ENCODE measurements at regions not wholly inside any gene's neighbourhood (a gene's known extent, or its start where the extent isn't known, plus 50 kb on each side); places are given as distances from the start of the nearest gene placed in this dataset.
"Not testable (repeated sequence)": the region's sequence is repeated elsewhere in the genome, so short reads cannot be mapped to it uniquely, and the experiment has no call there.

- no peaks in the 10 kb centered on the region for H3K4me1 ChIP-seq (replicated peaks)
- intact Hi-C loops (cut with DNase I) = no loop called here
- no peak for TF ChIP-seq POLR2A (IDR thresholded peaks at IDR 0.05)
- TF ChIP-seq POLR2AphosphoS5 (IDR thresholded peaks at IDR 0.05) = no peak
- no peak for TF ChIP-seq CTCF (IDR thresholded peaks at IDR 0.05)
- H3K9me3 ChIP-seq = no peaks in the 10 kb centered on the region
- no peak overlapping the region for H3K4me3 ChIP-seq
- no peak overlapping the region for H3K27ac ChIP-seq
- 89% methylated on average over 3 of the region's 3 CpGs for WGBS
- no peaks in the 10 kb centered on the region for H3K36me3 ChIP-seq
- no peaks in the 10 kb centered on the region for H3K27me3 ChIP-seq (replicated peaks; ENCODE audit: insufficient read depth)
- DNase-seq (ENCODE audit: low spot score) = no peak
Observed at GRCh38 chr7:110454713-110455112, 636.2 kb upstream of the LRRN3 start.

GRCh38 chr7:110461621-110462020, 629.3 kb upstream of the LRRN3 start:
- no peak overlapping the region for H3K4me3 ChIP-seq
- H3K27me3 ChIP-seq (replicated peaks; ENCODE audit: insufficient read depth) = no peaks in the 10 kb centered on the region
- no peaks in the 10 kb centered on the region for H3K4me1 ChIP-seq (replicated peaks)
- no peak for DNase-seq (ENCODE audit: low spot score)
- H3K9me3 ChIP-seq = no peaks in the 10 kb centered on the region
- WGBS = 81% methylated on average over 2 of the region's 2 CpGs
- intact Hi-C loops (cut with DNase I) = no loop called here
- H3K27ac ChIP-seq = no peak overlapping the region
- H3K36me3 ChIP-seq = no peaks in the 10 kb centered on the region
- no peak for TF ChIP-seq CTCF (IDR thresholded peaks at IDR 0.05)
- no peak for TF ChIP-seq POLR2A (IDR thresholded peaks at IDR 0.05)
- TF ChIP-seq POLR2AphosphoS5 (IDR thresholded peaks at IDR 0.05) = no peak

- no peak overlapping the region for H3K27ac ChIP-seq
- no peaks in the 10 kb centered on the region for H3K9me3 ChIP-seq
- H3K36me3 ChIP-seq = no peaks in the 10 kb centered on the region
- H3K27me3 ChIP-seq (replicated peaks; ENCODE audit: insufficient read depth) = no peaks in the 10 kb centered on the region
- intact Hi-C loops (cut with DNase I) = no loop called here
- no peak for DNase-seq (ENCODE audit: low spot score)
- no peak for TF ChIP-seq POLR2A (IDR thresholded peaks at IDR 0.05)
- H3K4me1 ChIP-seq (replicated peaks) = no peaks in the 10 kb centered on the region
- H3K4me3 ChIP-seq = no peak overlapping the region
Observed at GRCh38 chr7:110470420-110470819, 620.5 kb upstream of the LRRN3 start.

- H3K27ac ChIP-seq; intact Hi-C loops (cut with DNase I); H3K4me1 ChIP-seq (replicated peaks); H3K9me3 ChIP-seq; DNase-seq (ENCODE audit: low spot score); H3K27me3 ChIP-seq (replicated peaks; ENCODE audit: insufficient read depth); H3K4me3 ChIP-seq; H3K36me3 ChIP-seq: not testable (repeated sequence)
- 87% methylated on average over 7 of the region's 7 CpGs for WGBS
Observed at GRCh38 chr7:110472419-110472818, 618.5 kb upstream of the LRRN3 start.

GRCh38 chr7:110480964-110481363, 610.0 kb upstream of the LRRN3 start:
- DNase-seq (ENCODE audit: low spot score) = no peak
- TF ChIP-seq POLR2AphosphoS5 (IDR thresholded peaks at IDR 0.05) = no peak
- no peak for TF ChIP-seq CTCF (IDR thresholded peaks at IDR 0.05)
- TF ChIP-seq POLR2A (IDR thresholded peaks at IDR 0.05) = no peak
- H3K27me3 ChIP-seq (replicated peaks; ENCODE audit: insufficient read depth) = no peaks in the 10 kb centered on the region
- H3K9me3 ChIP-seq = no peaks in the 10 kb centered on the region
- 93% methylated on average over 2 of the region's 2 CpGs for WGBS
- no peaks in the 10 kb centered on the region for H3K36me3 ChIP-seq
- H3K4me3 ChIP-seq = no peak overlapping the region
- intact Hi-C loops (cut with DNase I) = no loop called here
- H3K27ac ChIP-seq = no peak overlapping the region
- no peaks in the 10 kb centered on the region for H3K4me1 ChIP-seq (replicated peaks)

- Histone ChIP-seq H3K27me3 (replicated peaks; ENCODE audit: insufficient read depth) (no peaks in the 10 kb centered on the region), H3K4me3 (no peak overlapping the region), H3K36me3 (no peaks in the 10 kb centered on the region), H3K9me3 (no peaks in the 10 kb centered on the region), H3K27ac (no peak overlapping the region), H3K4me1 (replicated peaks) (no peaks in the 10 kb centered on the region)
- no peak for DNase-seq (ENCODE audit: low spot score)
- TF ChIP-seq CTCF (IDR thresholded peaks at IDR 0.05) (no peak), POLR2A (IDR thresholded peaks at IDR 0.05) (no peak), POLR2AphosphoS5 (IDR thresholded peaks at IDR 0.05) (no peak)
- intact Hi-C loops (cut with DNase I) = no loop called here
- WGBS = 83% methylated on average over 3 of the region's 3 CpGs
Observed at GRCh38 chr7:110483553-110483952, 607.4 kb upstream of the LRRN3 start.
